ENCODE measurements at regions not wholly inside any gene's neighbourhood (a gene's known extent, or its start where the extent isn't known, plus 50 kb on each side); places are given as distances from the start of the nearest gene placed in this dataset.

DNA sequence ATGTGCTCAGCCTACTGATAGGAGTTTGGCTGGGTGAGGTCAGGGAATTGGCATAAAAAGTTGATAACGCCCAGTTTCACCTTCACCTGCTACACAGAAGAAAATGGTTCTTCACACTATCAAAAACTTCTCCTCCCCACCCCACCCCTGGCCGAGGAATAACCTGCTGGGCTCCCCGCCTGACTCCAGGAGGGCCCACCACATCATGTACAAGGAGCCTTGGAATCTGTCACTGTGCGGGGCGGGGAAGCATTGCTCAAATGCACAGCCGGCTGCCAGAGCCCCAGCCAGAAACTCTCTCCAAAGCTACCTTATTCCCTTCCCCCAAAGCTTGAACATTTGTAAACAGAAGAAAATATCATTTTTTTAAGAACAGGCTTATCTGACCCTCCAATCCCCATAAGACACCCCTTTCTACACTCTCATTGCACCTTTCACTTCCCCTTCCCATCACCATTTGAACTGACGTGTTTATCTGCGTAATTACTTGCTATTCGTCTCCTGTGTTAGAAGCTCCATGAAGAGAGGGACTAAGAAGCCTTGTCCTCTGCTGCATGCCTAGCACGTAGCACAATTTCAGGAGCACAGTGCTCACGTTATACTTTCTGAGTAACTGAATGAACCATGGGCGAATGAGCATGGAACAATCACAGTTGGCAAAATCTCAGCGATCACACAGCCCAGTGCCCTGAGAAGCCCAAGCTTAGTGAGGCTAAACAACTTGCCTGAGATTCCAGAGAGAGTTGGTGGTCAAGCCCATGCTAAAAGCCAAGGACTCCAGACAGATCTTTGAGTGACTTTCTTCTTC, 82.9 kb downstream of the HES1 start:
- no peak for DNase-seq

DNA sequence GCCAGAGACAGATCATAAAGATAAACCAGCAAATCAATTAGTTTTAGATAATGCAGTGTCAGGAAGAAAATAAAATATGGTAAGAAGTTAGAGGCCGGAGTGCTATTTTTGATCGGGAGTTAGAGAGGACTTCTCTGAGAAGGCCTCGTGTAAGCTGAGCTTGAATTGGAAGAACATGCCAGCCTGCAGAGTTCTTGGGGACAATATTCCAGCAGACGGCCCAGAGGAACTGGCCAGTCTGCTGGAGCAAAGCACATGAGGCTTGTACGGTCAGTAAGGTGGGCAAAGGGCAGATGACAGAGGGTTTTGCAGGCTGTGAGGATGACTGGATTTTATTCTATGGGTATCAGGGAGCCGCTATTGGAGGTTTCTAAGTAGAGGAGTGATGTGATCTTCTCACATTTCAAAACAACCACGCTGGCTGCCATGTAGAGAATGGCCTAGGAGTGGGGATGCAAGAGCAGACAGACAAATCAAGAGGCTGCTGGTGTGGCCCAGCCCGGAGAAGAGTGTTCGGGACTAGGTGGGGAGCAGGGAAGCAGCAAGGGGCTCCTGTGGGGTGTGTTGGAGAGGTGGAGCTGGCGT, 84.0 kb downstream of the HES1 start:
- no peak for DNase-seq

DNA sequence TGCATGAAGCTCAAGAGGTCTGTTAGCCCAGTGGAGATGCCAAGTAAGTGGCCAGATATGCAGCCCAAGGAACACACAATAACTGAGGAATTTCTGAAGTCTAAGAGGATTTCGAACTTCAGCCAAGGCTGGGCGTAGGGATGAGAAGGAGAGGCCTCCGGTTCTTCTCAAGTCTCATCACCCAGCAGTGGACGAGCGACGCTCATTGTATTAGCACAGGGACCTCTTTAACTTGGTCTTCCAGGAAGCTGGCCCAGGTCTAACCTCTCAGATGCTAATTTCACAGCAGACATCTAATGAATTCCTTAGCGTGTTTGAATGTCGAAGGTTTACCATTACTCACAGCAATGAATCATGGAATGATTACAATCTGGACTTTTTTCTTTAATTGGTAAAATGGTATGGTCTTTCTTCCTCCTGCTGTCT, 85.0 kb downstream of the HES1 start:
- DNase-seq: no peak

GRCh38 chr3:194221336-194221735, 85.4 kb downstream of the HES1 start:
- no peak for DNase-seq

DNA sequence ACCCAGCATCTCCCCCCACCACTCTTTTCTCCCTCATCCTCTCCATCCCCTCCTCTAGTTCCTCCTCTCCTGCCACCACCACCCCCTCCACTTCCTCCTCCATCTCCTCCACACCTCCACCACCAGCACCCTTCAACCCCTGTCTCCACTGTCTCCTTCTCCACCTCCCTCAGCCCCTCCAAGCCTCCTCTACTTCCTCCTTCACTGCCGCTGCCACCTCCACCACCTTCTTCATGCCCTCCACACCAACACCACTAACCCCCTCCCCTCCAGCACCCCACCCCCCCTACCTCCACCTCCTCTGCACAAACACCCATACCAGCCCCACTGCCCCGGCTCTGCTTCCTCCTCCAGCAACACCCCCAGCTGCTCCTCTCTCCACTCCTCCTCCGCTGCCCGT, 88.0 kb downstream of the HES1 start:
- DNase-seq: no peak

DNA sequence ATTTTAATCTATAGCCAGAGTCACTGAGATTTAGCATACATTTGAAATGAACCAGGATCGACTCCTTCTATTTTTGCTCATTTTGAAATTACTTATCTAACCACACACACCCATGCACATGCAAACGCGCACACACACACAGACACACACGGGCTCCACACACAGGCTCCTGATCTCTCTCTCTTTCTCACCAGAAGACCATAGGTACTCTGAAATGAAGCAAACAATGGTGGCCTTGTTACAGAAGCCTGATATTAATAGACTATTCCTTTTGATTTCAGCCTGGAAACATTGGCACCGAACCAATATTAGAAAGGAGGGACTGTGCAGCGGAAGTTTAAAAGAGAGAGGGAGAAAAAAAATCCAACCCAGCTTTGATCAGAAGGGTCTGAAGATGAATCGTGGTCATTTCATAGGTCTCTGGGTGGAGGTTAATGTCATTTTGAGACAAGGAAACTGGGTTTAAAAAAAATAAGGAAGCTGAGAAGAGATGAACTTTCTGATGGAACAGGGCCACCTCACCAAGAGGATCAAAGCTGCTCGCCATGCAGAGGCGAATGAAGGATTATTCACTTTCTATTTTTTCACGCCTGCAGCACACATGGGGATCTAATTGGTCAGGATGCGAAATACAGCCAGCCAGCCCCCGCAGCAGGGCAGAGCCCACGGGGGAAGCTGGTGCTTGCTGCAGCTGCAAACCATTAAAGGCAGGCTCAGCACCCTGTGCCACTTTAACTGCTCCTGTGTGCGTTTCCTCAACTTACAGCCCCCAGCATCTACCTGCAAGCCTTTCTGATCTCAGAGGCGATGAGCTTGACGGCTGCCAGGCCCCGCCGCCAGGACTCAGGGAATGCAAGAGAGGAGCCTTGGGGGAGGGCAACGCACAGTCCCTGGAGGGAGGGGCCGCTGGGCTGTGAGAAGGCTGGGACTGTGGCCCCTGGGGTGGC, 88.8 kb downstream of the HES1 start:
- no peak for DNase-seq

GRCh38 chr3:194225418-194225812, 89.5 kb downstream of the HES1 start:
- no peak for DNase-seq

GRCh38 chr3:194225988-194226663, 90.2 kb downstream of the HES1 start:
- peak; percentile 30 for DNase-seq

- peak; percentile 60 for DNase-seq
Measured at GRCh38 chr3:194231929-194232832, 96.2 kb downstream of the HES1 start.

- DNase-seq: no peak
Measured at GRCh38 chr3:194233150-194233549, 97.2 kb downstream of the HES1 start.

- no peak for DNase-seq
Measured at GRCh38 chr3:194235160-194235559, 99.2 kb downstream of the HES1 start.

GRCh38 chr3:194237110-194237509, 101.2 kb downstream of the HES1 start:
- no peak for DNase-seq

DNA sequence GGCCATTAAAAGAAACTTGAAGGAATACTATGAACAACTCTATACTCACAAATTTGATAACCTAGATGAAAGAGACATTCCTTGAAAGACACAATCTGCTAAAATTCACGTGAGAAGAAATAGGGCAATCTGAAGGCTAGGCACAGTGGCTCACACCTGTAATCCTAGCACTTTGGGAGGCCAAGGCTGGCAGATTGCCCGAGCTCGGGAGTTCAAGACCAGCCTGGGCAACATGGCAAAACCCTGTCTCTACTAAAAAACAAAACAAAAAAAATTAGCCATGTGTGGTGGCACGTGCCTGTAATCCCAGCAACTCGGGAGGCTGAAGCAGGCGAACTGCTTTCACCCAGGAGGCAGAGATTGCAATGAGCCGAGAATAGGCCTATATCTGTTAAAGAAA, 104.8 kb downstream of the HES1 start:
- no peak for DNase-seq

- DNase-seq: no peak
Measured at GRCh38 chr3:194243172-194243837, 107.4 kb downstream of the HES1 start.

GRCh38 chr3:194244167-194244566, 107.0 kb downstream of the CPN2 start:
- DNase-seq: no peak

DNA sequence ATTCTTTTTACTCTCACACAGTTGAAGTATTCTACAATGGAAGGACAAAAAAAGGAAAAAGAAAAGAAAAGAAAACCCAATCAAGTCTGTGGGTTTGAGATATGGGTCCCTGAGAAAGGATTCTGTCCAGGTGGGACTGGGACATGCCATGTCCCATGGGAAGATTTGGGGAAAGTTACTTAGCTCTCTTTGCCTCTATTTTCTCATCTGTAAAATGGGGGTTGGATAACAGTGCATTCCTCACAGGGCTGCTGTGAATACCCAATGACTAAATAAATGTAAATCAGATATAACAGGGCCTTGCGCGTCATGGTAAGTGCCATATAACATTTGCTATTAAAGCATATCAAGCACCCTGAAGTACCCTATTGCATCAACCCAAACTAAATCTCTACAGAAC, 105.7 kb downstream of the CPN2 start:
- DNase-seq: no peak

DNA sequence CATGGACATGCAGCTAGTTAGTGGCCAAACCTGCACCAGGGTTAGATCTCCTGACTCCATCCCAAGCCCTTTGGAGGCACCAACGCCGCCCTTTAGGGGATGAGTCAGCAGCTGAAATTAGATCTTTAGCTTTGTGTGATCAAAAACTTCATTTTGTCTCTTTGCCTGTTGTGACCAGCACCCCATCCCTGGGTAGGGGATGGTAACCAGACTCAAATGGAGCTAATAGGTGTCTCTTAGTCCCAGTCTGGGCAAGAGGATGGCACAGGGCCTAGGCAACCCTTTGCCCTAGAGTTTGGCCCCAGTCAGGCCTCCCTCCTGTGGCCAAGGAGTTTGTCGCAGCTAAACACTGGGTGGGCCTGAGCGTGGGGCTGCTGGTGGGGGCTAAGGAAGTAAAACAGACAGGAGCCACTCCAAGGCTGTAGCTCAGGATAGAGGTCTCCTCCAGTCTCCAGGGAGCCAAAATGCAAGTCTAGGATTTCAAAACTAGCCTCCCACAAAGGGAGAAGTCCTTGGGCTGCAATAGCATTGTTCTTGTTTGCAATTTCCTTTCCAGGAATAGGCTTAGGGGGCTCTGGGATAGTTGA, 105.1 kb downstream of the CPN2 start:
- DNase-seq: no peak

DNA sequence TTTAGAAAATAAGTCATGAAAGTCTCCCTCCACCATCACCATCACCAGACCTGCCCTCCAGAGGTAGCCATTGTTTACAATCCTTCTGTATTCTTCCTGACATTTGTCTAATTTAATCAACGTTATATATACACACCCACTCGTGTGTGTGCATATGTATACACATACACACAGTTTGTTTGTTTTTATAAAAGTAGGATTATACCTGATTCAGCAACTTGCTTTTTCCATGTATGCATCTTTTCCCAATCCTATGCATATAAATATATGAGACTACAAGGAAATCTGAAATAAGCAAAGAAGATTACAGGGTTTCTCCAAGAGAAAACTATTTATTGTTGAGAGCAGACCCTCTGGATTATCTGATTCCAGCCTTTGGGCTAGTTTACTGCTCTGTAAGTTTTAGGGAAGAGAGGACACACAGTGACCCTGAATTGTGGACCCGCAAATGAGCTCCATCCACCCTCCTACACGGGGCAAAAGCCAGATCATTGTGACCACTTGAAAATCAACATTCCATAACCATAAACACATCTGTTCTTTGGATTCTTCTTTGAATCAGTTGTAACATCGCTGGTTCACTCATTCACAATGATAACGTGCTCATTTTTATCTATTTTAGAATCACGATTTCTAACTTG, 104.3 kb downstream of the CPN2 start:
- no peak for DNase-seq

GRCh38 chr3:194247350-194247740, 103.8 kb downstream of the CPN2 start:
- no peak for DNase-seq

- peak; percentile 89 for DNase-seq
Measured at GRCh38 chr3:194249323-194250097, 101.6 kb downstream of the CPN2 start.
